Endothelial cell of umbilical vein (primary cell): ENCODE measurements at regions not wholly inside any gene's neighbourhood (a gene's known extent, or its start where the extent isn't known, plus 50 kb on each side); places are given as distances from the start of the nearest gene placed in this dataset.

Experiments
- BruUV-seq: library from RNA; stranded (reverse); fragments of 400-500 nt; replicated peaks from 2 replicates; lab custom pipeline; 2021; lab: Mats Ljungman, UMichigan
- CTCF ChIA-PET: fragments of 300-600, 350-600 bp; sonication (Branson Sonifier 250); formaldehyde crosslinking; loops from one replicate; lab custom pipeline; 2021; ENCODE audit warnings: antibody characterized with exemption, inconsistent platforms; lab: Charles Lee
- POLR2A ChIA-PET: fragments of 300-600, 350-600 bp; sonication (Branson Sonifier 250); formaldehyde crosslinking; loops from one replicate; lab custom pipeline; 2021; ENCODE audit warnings: antibody characterized with exemption, inconsistent platforms; lab: Charles Lee
- DNase-seq: peaks from one replicate; pipeline ENCODE4 v3.0.0-alpha.2; 2011; ENCODE audit warnings: low read depth, low spot score
- FAIRE-seq: peaks from 2 replicates; lab custom pipeline; 2011; peaks lifted over from hg19 to GRCh38; lab: Jason Lieb, UNC
- H2AFZ ChIP-seq: 2 replicates; pipeline ENCODE4 v1.6.0; 2012; ENCODE audit warnings: low read depth, low read length, control low read depth, inconsistent platforms
- H3K27ac ChIP-seq: 2 replicates; pipeline ENCODE4 v1.5.1; 2011; ENCODE audit warnings: low read depth, mild to moderate bottlenecking, control low read depth, low read length, moderate library complexity; ENCODE audit not compliant: insufficient read depth
- H3K27me3 ChIP-seq, 2 experiments: 2 replicates each; pipeline versions ENCODE4 v1.6.0 to v1.6.1; 2011; ENCODE audit warnings: low read length in 2 of 2, mixed read lengths in 1 of 2; ENCODE audit not compliant: control insufficient read depth in 2 of 2, insufficient read depth in 2 of 2
- H3K36me3 ChIP-seq, 2 experiments: 2 replicates in 1 of 2; 3 replicates in 1 of 2; pipeline ENCODE4 v1.5.1; 2011; ENCODE audit warnings: low read length in 2 of 2, mild to moderate bottlenecking in 1 of 2, moderate library complexity in 1 of 2; ENCODE audit not compliant: control insufficient read depth in 2 of 2, insufficient read depth in 2 of 2; ENCODE audit errors: extremely low read depth in 1 of 2
- H3K4me1 ChIP-seq: 3 replicates; pipeline ENCODE4 v1.5.1; 2011; ENCODE audit warnings: mild to moderate bottlenecking, low read length; ENCODE audit not compliant: control insufficient read depth, insufficient read depth; ENCODE audit errors: extremely low read depth
- H3K4me2 ChIP-seq: 2 replicates; pipeline ENCODE4 v1.6.1; 2011; ENCODE audit warnings: low read length, control low read depth, mixed read lengths; ENCODE audit not compliant: insufficient read depth
- H3K4me3 ChIP-seq, 3 experiments: fragments of 200-600 bp in 1 of 3; sonication (generic), shearing (Covaris generic) in 1 of 3; replicated peaks in 1 of 3; 2 replicates each; pipeline ENCODE4 v1.5.1; 2011 to 2016; ENCODE audit warnings: control low read depth in 3 of 3, low read length in 3 of 3, mild to moderate bottlenecking in 2 of 3, inconsistent platforms in 1 of 3, low read depth in 1 of 3, moderate library complexity in 1 of 3; ENCODE audit not compliant: insufficient read depth in 1 of 3
- H3K79me2 ChIP-seq: 2 replicates; pipeline ENCODE4 v1.6.0; 2012; ENCODE audit warnings: low read length, inconsistent platforms; ENCODE audit not compliant: control insufficient read depth, insufficient read depth
- H3K9ac ChIP-seq: replicated peaks from 2 replicates; pipeline ENCODE3; 2011; ENCODE audit warnings: low read length, control low read depth; ENCODE audit not compliant: insufficient read depth; ENCODE audit errors: extremely low read depth
- H3K9me1 ChIP-seq: replicated peaks from 3 replicates; pipeline ENCODE4 v1.6.0; 2011; ENCODE audit warnings: mild to moderate bottlenecking, low read length; ENCODE audit not compliant: control insufficient read depth, insufficient read depth; ENCODE audit errors: extremely low read depth
- H3K9me3 ChIP-seq: replicated peaks from 2 replicates; pipeline ENCODE4 v1.5.1; 2012; ENCODE audit warnings: low read length, inconsistent platforms; ENCODE audit not compliant: control insufficient read depth, insufficient read depth
- H4K20me1 ChIP-seq: replicated peaks from 2 replicates; pipeline ENCODE3; 2011; ENCODE audit warnings: mild to moderate bottlenecking, low read length; ENCODE audit not compliant: control insufficient read depth, insufficient read depth; ENCODE audit errors: extremely low read depth
- EZH2 ChIP-seq: IDR thresholded peaks from 2 replicates; pipeline ENCODE4 v1.6.1; 2012; ENCODE audit warnings: borderline replicate concordance, low read depth, mild to moderate bottlenecking, moderate library complexity, low read length, inconsistent platforms; ENCODE audit not compliant: severe bottlenecking
- FOS ChIP-seq: IDR thresholded peaks from 2 replicates; pipeline ENCODE4 v1.6.1; 2011; ENCODE audit warnings: mild to moderate bottlenecking, low read length, moderate library complexity, borderline replicate concordance; ENCODE audit not compliant: insufficient read depth
- GATA2 ChIP-seq: IDR thresholded peaks from 2 replicates; pipeline ENCODE4 v1.7.0; 2011; ENCODE audit warnings: low read depth, mild to moderate bottlenecking, moderate library complexity, mixed read lengths, low read length; ENCODE audit not compliant: insufficient read length, insufficient read depth
- JUN ChIP-seq: IDR thresholded peaks from 2 replicates; pipeline ENCODE4 v1.6.1; 2011; ENCODE audit warnings: borderline replicate concordance, low read depth; ENCODE audit not compliant: insufficient read length, insufficient read depth
- MAX ChIP-seq: IDR thresholded peaks from 2 replicates; pipeline ENCODE4 v1.6.1; 2011; ENCODE audit not compliant: insufficient read depth, insufficient read length
- MYC ChIP-seq: IDR thresholded peaks from one replicate; pipeline ENCODE4 v1.6.1; 2011; ENCODE audit warnings: mild to moderate bottlenecking, low read depth, low read length
- POLR2A ChIP-seq: IDR thresholded peaks from 2 replicates; pipeline ENCODE4 v1.6.1; 2012; ENCODE audit warnings: low read depth, mild to moderate bottlenecking, control low read depth, low read length
- POLR2AphosphoS5 ChIP-seq: IDR thresholded peaks from 2 replicates; pipeline ENCODE4 v1.6.1; 2012; ENCODE audit warnings: low read depth, mild to moderate bottlenecking, control low read depth, low read length, moderate library complexity; ENCODE audit not compliant: insufficient read depth
- dilution Hi-C: fragments of 300-500 bp; cut with MboI; formaldehyde crosslinking; loops from one replicate; pipeline ENCODE4 v1.15.0; 2019; ENCODE audit warnings: low sequenced_read_pairs; ENCODE audit not compliant: extremely low pct_ligation_motif_present
- intact Hi-C: fragments of 100-400 bp; cut with micrococcal nuclease; formaldehyde crosslinking; loops from one replicate; pipeline ENCODE4 v1.10.0; 2022
- TF ChIP-seq, protein P1 (sequence below), 2 donors: IDR thresholded peaks; 1 replicate in 1 of 2; 2 replicates in 1 of 2; pipeline ENCODE4 v1.5.1; 2011; ENCODE audit warnings: low read length in 2 of 2, mild to moderate bottlenecking in 2 of 2, moderate library complexity in 2 of 2, control low read depth in 1 of 2, inconsistent platforms in 1 of 2, low read depth in 1 of 2; ENCODE audit not compliant: insufficient read depth in 1 of 2; ENCODE audit errors: extremely low read depth in 1 of 2

DNA sequence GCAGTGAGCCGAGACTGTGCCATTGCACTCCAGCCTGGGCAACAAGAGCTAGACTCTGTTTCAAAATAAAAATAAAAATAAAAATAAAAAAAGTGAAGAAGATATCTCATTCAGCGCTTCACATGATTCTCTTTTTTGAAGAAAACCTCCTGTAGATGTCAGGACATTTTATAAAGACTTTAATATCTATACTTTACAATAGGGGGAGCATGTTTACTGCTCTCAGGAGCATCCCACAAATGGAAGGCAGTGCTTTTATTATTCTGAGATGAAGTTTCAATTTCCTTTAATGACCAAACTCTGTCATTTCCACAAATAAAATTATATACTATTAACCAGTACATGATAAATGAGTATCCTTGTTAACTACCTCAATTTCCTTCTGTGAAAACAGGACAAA lies 118.7 kb upstream of the MYOCD start:
- Histone ChIP-seq H3K4me3 (no peak overlapping the region), H3K9me3 (no peaks in the 10 kb centered on the region), H3K4me2 (no peak overlapping the region), H3K4me1 (no peaks in the 10 kb centered on the region), H3K27ac (no peak overlapping the region), H3K27me3 (no peaks in the 10 kb centered on the region), H3K9ac (no peak overlapping the region), H3K36me3 (no peaks in the 10 kb centered on the region), H4K20me1 (no peaks in the 10 kb centered on the region), H2AFZ (no peak overlapping the region), H3K79me2 (no peaks in the 10 kb centered on the region), H3K9me1 (no peaks in the 10 kb centered on the region)
- no peak for FAIRE-seq
- ChIA-PET CTCF (no interaction called here), POLR2A (no interaction called here)
- dilution Hi-C loops = no loop called here
- DNase-seq = no peak
- TF ChIP-seq POLR2A (no peak), GATA2 (no peak), EZH2 (no peak), FOS (no peak), JUN (no peak), MYC (no peak), POLR2AphosphoS5 (no peak), MAX (no peak)
- TF ChIP-seq, protein P1, sequence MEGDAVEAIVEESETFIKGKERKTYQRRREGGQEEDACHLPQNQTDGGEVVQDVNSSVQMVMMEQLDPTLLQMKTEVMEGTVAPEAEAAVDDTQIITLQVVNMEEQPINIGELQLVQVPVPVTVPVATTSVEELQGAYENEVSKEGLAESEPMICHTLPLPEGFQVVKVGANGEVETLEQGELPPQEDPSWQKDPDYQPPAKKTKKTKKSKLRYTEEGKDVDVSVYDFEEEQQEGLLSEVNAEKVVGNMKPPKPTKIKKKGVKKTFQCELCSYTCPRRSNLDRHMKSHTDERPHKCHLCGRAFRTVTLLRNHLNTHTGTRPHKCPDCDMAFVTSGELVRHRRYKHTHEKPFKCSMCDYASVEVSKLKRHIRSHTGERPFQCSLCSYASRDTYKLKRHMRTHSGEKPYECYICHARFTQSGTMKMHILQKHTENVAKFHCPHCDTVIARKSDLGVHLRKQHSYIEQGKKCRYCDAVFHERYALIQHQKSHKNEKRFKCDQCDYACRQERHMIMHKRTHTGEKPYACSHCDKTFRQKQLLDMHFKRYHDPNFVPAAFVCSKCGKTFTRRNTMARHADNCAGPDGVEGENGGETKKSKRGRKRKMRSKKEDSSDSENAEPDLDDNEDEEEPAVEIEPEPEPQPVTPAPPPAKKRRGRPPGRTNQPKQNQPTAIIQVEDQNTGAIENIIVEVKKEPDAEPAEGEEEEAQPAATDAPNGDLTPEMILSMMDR (IDR thresholded peaks at IDR 0.05; ENCODE audit: extremely low read depth in 1 of 2, insufficient read depth in 1 of 2, low read depth in 1 of 2, low read length in 2 of 2) = no peak
- intact Hi-C loops = loop anchor here (1.0 kb wide), 1 partner anchor 120 kb away; no protein-coding TSS in a partner anchor
- BruUV-seq = no TSS peak
